Endothelial cell of umbilical vein (primary cell): ENCODE measurements at regions not wholly inside any gene's neighbourhood (a gene's known extent, or its start where the extent isn't known, plus 50 kb on each side); places are given as distances from the start of the nearest gene placed in this dataset.

Experiments used
- CTCF ChIP-seq, 2 donors: IDR thresholded peaks; 1 replicate in 1 of 2; 2 replicates in 1 of 2; pipeline ENCODE4 v1.5.1; 2011; ENCODE audit warnings: low read length in 2 of 2, mild to moderate bottlenecking in 2 of 2, moderate library complexity in 2 of 2, control low read depth in 1 of 2, inconsistent platforms in 1 of 2, low read depth in 1 of 2; ENCODE audit not compliant: insufficient read depth in 1 of 2; ENCODE audit errors: extremely low read depth in 1 of 2
- EZH2 ChIP-seq: IDR thresholded peaks from 2 replicates; pipeline ENCODE4 v1.6.1; 2012; ENCODE audit warnings: borderline replicate concordance, low read depth, mild to moderate bottlenecking, moderate library complexity, low read length, inconsistent platforms; ENCODE audit not compliant: severe bottlenecking
- FOS ChIP-seq: IDR thresholded peaks from 2 replicates; pipeline ENCODE4 v1.6.1; 2011; ENCODE audit warnings: mild to moderate bottlenecking, low read length, moderate library complexity, borderline replicate concordance; ENCODE audit not compliant: insufficient read depth
- JUN ChIP-seq: IDR thresholded peaks from 2 replicates; pipeline ENCODE4 v1.6.1; 2011; ENCODE audit warnings: borderline replicate concordance, low read depth; ENCODE audit not compliant: insufficient read length, insufficient read depth
- MAX ChIP-seq: IDR thresholded peaks from 2 replicates; pipeline ENCODE4 v1.6.1; 2011; ENCODE audit not compliant: insufficient read depth, insufficient read length
- MYC ChIP-seq: IDR thresholded peaks from one replicate; pipeline ENCODE4 v1.6.1; 2011; ENCODE audit warnings: mild to moderate bottlenecking, low read depth, low read length
- POLR2A ChIP-seq: IDR thresholded peaks from 2 replicates; pipeline ENCODE4 v1.6.1; 2012; ENCODE audit warnings: low read depth, mild to moderate bottlenecking, control low read depth, low read length
- POLR2AphosphoS5 ChIP-seq: IDR thresholded peaks from 2 replicates; pipeline ENCODE4 v1.6.1; 2012; ENCODE audit warnings: low read depth, mild to moderate bottlenecking, control low read depth, low read length, moderate library complexity; ENCODE audit not compliant: insufficient read depth

GRCh38 chr2:144154205-144154604 is 365.7 kb downstream of the ZEB2 start:
- TF ChIP-seq EZH2 (no peak), CTCF (IDR thresholded peaks at IDR 0.05; ENCODE audit: extremely low read depth in 1 of 2, insufficient read depth in 1 of 2, low read depth in 1 of 2, low read length in 2 of 2) (no peak), MYC (no peak), POLR2A (no peak), POLR2AphosphoS5 (no peak), MAX (no peak), JUN (no peak), FOS (no peak)
